ENCODE measurements at regions not wholly inside any gene's neighbourhood (a gene's known extent, or its start where the extent isn't known, plus 50 kb on each side); places are given as distances from the start of the nearest gene placed in this dataset.
A peak's percentile ranks its signal among the peaks of the same experiment; 100 is the strongest.

DNA sequence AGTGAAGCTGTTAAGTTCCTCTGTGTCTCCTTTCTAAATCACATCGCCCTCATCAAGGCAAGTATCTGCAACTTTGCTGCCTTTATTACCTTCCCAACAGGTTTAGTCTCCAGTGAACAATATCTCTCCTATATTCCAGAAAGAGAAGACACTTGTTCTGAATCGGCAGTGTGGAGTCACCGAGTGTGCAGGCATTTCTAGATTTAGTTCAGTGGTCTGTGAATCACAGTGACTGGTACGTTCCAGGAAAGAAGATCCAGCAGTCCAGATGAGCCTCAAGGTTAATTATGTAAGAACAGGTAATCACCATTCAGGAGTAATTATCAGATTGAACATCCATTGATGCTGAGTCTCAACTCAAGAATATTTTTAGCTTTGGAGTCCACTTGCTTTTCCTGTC, 497.0 kb downstream of the FOXO1 start:
- H3K23ac ChIP-seq (ENCODE audit: low read length): no peak overlapping the region
- no peak overlapping the region for H2AFZ ChIP-seq (ENCODE audit: insufficient read depth, low read length, poor library complexity)
- H2BK120ac ChIP-seq (ENCODE audit: insufficient read depth, low read length, poor library complexity): no peak overlapping the region
- no peaks in the 10 kb centered on the region for H3K36me3 ChIP-seq (ENCODE audit: control insufficient read depth in 1 of 2, insufficient read depth in 2 of 2, low read length in 2 of 2)
- no peak overlapping the region for H3K14ac ChIP-seq (ENCODE audit: low read length)
- H2BK12ac ChIP-seq (ENCODE audit: low read length): no peak overlapping the region
- no peak overlapping the region for H2BK5ac ChIP-seq (ENCODE audit: low read depth, low read length, poor library complexity)
- H3K79me2 ChIP-seq (ENCODE audit: control insufficient read depth, insufficient read depth, low read length, poor library complexity): peaks cover 2% of the 10 kb centered on the region
- H3K4me2 ChIP-seq (ENCODE audit: low read length): no peak overlapping the region
- no peaks in the 10 kb centered on the region for H3K27me3 ChIP-seq (ENCODE audit: insufficient read depth, low read length)
- H3K18ac ChIP-seq (ENCODE audit: low read length): no peak overlapping the region
- no CpG with 5 or more reads among the region's 4 CpGs for WGBS (ENCODE audit: extremely low coverage, insufficient coverage, insufficient read length)
- no peak overlapping the region for H4K8ac ChIP-seq (ENCODE audit: low read depth, low read length)
- no peak for DNase-seq
- peaks cover 12% of the 10 kb centered on the region in 2 experiments for H3K4me1 ChIP-seq (ENCODE audit: control insufficient read depth in 1 of 2, insufficient read depth in 2 of 2, low read length in 2 of 2)
- no peak overlapping the region for H3K9ac ChIP-seq (ENCODE audit: low read length)
- no peak overlapping the region for H3K4ac ChIP-seq (ENCODE audit: low read depth, low read length)
- no peak overlapping the region for H3K4me3 ChIP-seq (ENCODE audit: low read depth, low read length)
- no peak overlapping the region for H2AK5ac ChIP-seq (ENCODE audit: low read length)
- no peak overlapping the region for H4K91ac ChIP-seq (ENCODE audit: low read depth, low read length)
- H4K12ac ChIP-seq (ENCODE audit: low read depth, low read length): no peak overlapping the region
- H3K27ac ChIP-seq (ENCODE audit: low read depth, low read length): no peak overlapping the region
- H3K79me1 ChIP-seq (ENCODE audit: low read length): peaks cover 8% of the 10 kb centered on the region
- no peaks in the 10 kb centered on the region for H3K9me3 ChIP-seq (ENCODE audit: insufficient read depth, low read depth, low read length)

DNA sequence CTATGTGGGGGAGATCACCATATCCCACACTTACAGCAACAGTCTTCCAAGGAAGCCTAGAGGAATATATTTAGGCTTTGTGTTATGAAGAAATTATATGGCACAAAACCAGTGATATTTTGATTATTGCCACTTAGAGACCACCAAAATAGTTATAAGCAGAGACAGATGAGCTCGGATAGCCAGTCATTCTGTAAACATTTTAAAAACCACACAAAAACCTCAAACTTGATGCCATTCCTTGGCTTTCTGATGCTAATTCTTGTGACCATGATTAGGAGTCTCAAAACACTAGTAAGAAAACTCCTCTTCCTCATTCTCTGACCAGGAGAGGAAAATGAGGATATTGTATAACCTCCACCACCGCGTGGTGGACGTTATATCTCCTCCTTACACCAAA, 496.4 kb downstream of the FOXO1 start:
- Histone ChIP-seq H4K91ac (ENCODE audit: low read depth, low read length) (no peak overlapping the region), H3K14ac (ENCODE audit: low read length) (no peak overlapping the region), H2BK120ac (ENCODE audit: insufficient read depth, low read length, poor library complexity) (no peak overlapping the region), H3K27me3 (ENCODE audit: insufficient read depth, low read length) (no peaks in the 10 kb centered on the region), H3K9ac (ENCODE audit: low read length) (no peak overlapping the region), H3K18ac (ENCODE audit: low read length) (no peak overlapping the region), H3K23ac (ENCODE audit: low read length) (no peak overlapping the region), H3K4me2 (ENCODE audit: low read length) (no peak overlapping the region), H4K8ac (ENCODE audit: low read depth, low read length) (no peak overlapping the region), H3K4me3 (ENCODE audit: low read depth, low read length) (no peak overlapping the region), H2AFZ (ENCODE audit: insufficient read depth, low read length, poor library complexity) (no peak overlapping the region), H3K4ac (ENCODE audit: low read depth, low read length) (no peak overlapping the region), H3K9me3 (ENCODE audit: insufficient read depth, low read depth, low read length) (no peaks in the 10 kb centered on the region), H3K79me1 (ENCODE audit: low read length) (peaks cover 8% of the 10 kb centered on the region), H2AK5ac (ENCODE audit: low read length) (no peak overlapping the region), H4K12ac (ENCODE audit: low read depth, low read length) (no peak overlapping the region), H2BK12ac (ENCODE audit: low read length) (no peak overlapping the region), H3K4me1 (ENCODE audit: control insufficient read depth in 1 of 2, insufficient read depth in 2 of 2, low read length in 2 of 2) (peaks cover 9 to 12% of the 10 kb centered on the region in 2 experiments), H3K79me2 (ENCODE audit: control insufficient read depth, insufficient read depth, low read length, poor library complexity) (peaks cover 2% of the 10 kb centered on the region), H3K27ac (ENCODE audit: low read depth, low read length) (no peak overlapping the region), H2BK5ac (ENCODE audit: low read depth, low read length, poor library complexity) (no peak overlapping the region), H3K36me3 (ENCODE audit: control insufficient read depth in 1 of 2, insufficient read depth in 2 of 2, low read length in 2 of 2) (no peaks in the 10 kb centered on the region)
- DNase-seq: no peak
- WGBS (ENCODE audit: extremely low coverage, insufficient coverage, insufficient read length): no CpG with 5 or more reads among the region's 4 CpGs

DNA sequence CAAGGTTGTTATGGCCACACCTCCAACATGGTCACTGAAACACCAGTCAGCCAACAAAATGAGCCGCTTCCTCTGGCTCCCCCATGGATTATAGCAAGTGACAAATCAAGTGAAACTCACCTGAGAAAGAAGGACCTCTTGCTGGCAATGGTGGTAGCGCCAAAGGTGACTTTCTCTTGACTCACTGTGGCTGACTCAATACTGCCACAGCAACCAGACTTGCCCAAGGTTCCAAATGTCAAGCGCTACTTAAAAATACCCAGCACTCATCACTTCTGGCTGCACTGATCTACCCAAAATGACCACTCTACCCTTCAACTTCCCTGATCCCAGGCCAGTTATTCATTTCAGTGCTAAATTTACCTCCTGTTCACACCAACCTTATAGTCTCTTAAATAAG, 495.5 kb downstream of the FOXO1 start:
- Histone ChIP-seq H3K9me3 (ENCODE audit: insufficient read depth, low read depth, low read length) (no peaks in the 10 kb centered on the region), H4K8ac (ENCODE audit: low read depth, low read length) (no peak overlapping the region), H4K12ac (ENCODE audit: low read depth, low read length) (no peak overlapping the region), H3K14ac (ENCODE audit: low read length) (no peak overlapping the region), H3K79me1 (ENCODE audit: low read length) (peaks cover 8% of the 10 kb centered on the region), H2BK12ac (ENCODE audit: low read length) (no peak overlapping the region), H2BK120ac (ENCODE audit: insufficient read depth, low read length, poor library complexity) (no peak overlapping the region), H3K4me3 (ENCODE audit: low read depth, low read length) (no peak overlapping the region), H3K4me2 (ENCODE audit: low read length) (no peak overlapping the region), H2AFZ (ENCODE audit: insufficient read depth, low read length, poor library complexity) (no peak overlapping the region), H3K79me2 (ENCODE audit: control insufficient read depth, insufficient read depth, low read length, poor library complexity) (peaks cover 2% of the 10 kb centered on the region), H3K23ac (ENCODE audit: low read length) (no peak overlapping the region), H3K36me3 (ENCODE audit: control insufficient read depth in 1 of 2, insufficient read depth in 2 of 2, low read length in 2 of 2) (no peaks in the 10 kb centered on the region), H3K4me1 (ENCODE audit: control insufficient read depth in 1 of 2, insufficient read depth in 2 of 2, low read length in 2 of 2) (peaks cover 6 to 9% of the 10 kb centered on the region in 2 experiments), H2AK5ac (ENCODE audit: low read length) (no peak overlapping the region), H3K27ac (ENCODE audit: low read depth, low read length) (no peak overlapping the region), H3K27me3 (ENCODE audit: insufficient read depth, low read length) (no peaks in the 10 kb centered on the region), H3K18ac (ENCODE audit: low read length) (no peak overlapping the region), H4K91ac (ENCODE audit: low read depth, low read length) (no peak overlapping the region), H3K4ac (ENCODE audit: low read depth, low read length) (no peak overlapping the region), H2BK5ac (ENCODE audit: low read depth, low read length, poor library complexity) (no peak overlapping the region), H3K9ac (ENCODE audit: low read length) (no peak overlapping the region)
- WGBS (ENCODE audit: extremely low coverage, insufficient coverage, insufficient read length): no CpG with 5 or more reads among the region's 3 CpGs
- DNase-seq: peak in 1 of 2 donors; percentile 26

DNA sequence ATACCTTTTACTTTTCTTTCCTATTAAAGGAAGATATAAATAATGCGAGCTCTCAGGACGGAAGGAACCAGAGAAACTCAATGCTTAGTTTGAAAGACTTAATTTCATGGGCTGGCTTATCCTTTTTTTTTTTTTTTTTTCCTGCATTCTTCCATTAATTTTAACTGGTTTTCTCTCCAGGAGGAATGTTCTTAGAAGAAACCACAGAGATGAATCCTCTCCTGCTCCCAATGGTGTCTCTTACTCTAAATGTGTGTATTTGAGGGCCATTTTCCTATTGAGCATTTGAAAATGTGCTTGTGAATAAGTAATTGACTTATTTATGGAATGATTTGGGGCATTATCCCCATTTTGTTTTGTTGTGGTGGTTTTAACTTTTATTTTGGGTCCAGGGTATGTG, 494.9 kb downstream of the FOXO1 start:
- Histone ChIP-seq H4K8ac (ENCODE audit: low read depth, low read length) (no peak overlapping the region), H3K4me2 (ENCODE audit: low read length) (no peak overlapping the region), H3K79me2 (ENCODE audit: control insufficient read depth, insufficient read depth, low read length, poor library complexity) (peaks cover 2% of the 10 kb centered on the region), H2BK12ac (ENCODE audit: low read length) (no peak overlapping the region), H3K9me3 (ENCODE audit: insufficient read depth, low read depth, low read length) (no peaks in the 10 kb centered on the region), H3K36me3 (ENCODE audit: control insufficient read depth in 1 of 2, insufficient read depth in 2 of 2, low read length in 2 of 2) (no peaks in the 10 kb centered on the region), H2AK5ac (ENCODE audit: low read length) (no peak overlapping the region), H3K27ac (ENCODE audit: low read depth, low read length) (no peak overlapping the region), H2BK120ac (ENCODE audit: insufficient read depth, low read length, poor library complexity) (no peak overlapping the region), H3K18ac (ENCODE audit: low read length) (no peak overlapping the region), H3K79me1 (ENCODE audit: low read length) (peaks cover 8% of the 10 kb centered on the region), H3K27me3 (ENCODE audit: insufficient read depth, low read length) (no peaks in the 10 kb centered on the region), H2AFZ (ENCODE audit: insufficient read depth, low read length, poor library complexity) (no peak overlapping the region), H3K14ac (ENCODE audit: low read length) (no peak overlapping the region), H4K12ac (ENCODE audit: low read depth, low read length) (no peak overlapping the region), H4K91ac (ENCODE audit: low read depth, low read length) (no peak overlapping the region), H3K4ac (ENCODE audit: low read depth, low read length) (no peak overlapping the region), H3K9ac (ENCODE audit: low read length) (no peak overlapping the region), H3K23ac (ENCODE audit: low read length) (no peak overlapping the region), H3K4me1 (ENCODE audit: control insufficient read depth in 1 of 2, insufficient read depth in 2 of 2, low read length in 2 of 2) (peaks cover 6 to 9% of the 10 kb centered on the region in 2 experiments), H3K4me3 (ENCODE audit: low read depth, low read length) (no peak overlapping the region), H2BK5ac (ENCODE audit: low read depth, low read length, poor library complexity) (no peak overlapping the region)
- WGBS (ENCODE audit: extremely low coverage, insufficient coverage, insufficient read length): no CpG with 5 or more reads among the region's 2 CpGs
- no peak for DNase-seq

All from trophoblast cell (in vitro differentiated cells and primary cell).